ENCODE measurements at regions not wholly inside any gene's neighbourhood (a gene's known extent, or its start where the extent isn't known, plus 50 kb on each side); places are given as distances from the start of the nearest gene placed in this dataset.

GRCh38 chr21:15616864-15617574, 112.8 kb upstream of the USP25 start:
- Histone ChIP-seq H3K36me3 (ENCODE audit: control insufficient read depth in 2 of 2, insufficient read depth in 2 of 2, low read length in 1 of 2) (no peaks in the 10 kb centered on the region), H3K9me3 (ENCODE audit: control insufficient read depth in 2 of 2, insufficient read depth in 1 of 2, low read length in 1 of 2) (no peaks in the 10 kb centered on the region), H3K27ac (ENCODE audit: low read depth in 1 of 2, low read length in 1 of 2) (no peak overlapping the region), H3K27me3 (ENCODE audit: control insufficient read depth in 2 of 2, insufficient read depth in 1 of 2, low read length in 1 of 2) (no peaks in the 10 kb centered on the region), H3K4me1 (ENCODE audit: control insufficient read depth in 2 of 2, insufficient read depth in 2 of 2, low read length in 2 of 2) (no peaks in the 10 kb centered on the region), H3K4me3 (ENCODE audit: low read length in 2 of 2) (no peak overlapping the region)
- 93% methylated on average over 2 of the region's 2 CpGs for WGBS
- DNase-seq (ENCODE audit: low read depth in 6 of 9, low spot score in 9 of 9) = no peak

- Histone ChIP-seq H3K4me3 (ENCODE audit: low read length in 2 of 2) (no peak overlapping the region), H3K36me3 (ENCODE audit: control insufficient read depth in 2 of 2, insufficient read depth in 2 of 2, low read length in 1 of 2) (no peaks in the 10 kb centered on the region), H3K27me3 (ENCODE audit: control insufficient read depth in 2 of 2, insufficient read depth in 1 of 2, low read length in 1 of 2) (no peaks in the 10 kb centered on the region), H3K4me1 (ENCODE audit: control insufficient read depth in 2 of 2, insufficient read depth in 2 of 2, low read length in 2 of 2) (no peaks in the 10 kb centered on the region), H3K27ac (ENCODE audit: low read depth in 1 of 2, low read length in 1 of 2) (no peak overlapping the region), H3K9me3 (ENCODE audit: control insufficient read depth in 2 of 2, insufficient read depth in 1 of 2, low read length in 1 of 2) (no peaks in the 10 kb centered on the region)
- no peak for DNase-seq (ENCODE audit: low read depth in 6 of 9, low spot score in 9 of 9)
- 96% methylated on average over 3 of the region's 3 CpGs for WGBS
Observed at GRCh38 chr21:15617964-15618363, 111.8 kb upstream of the USP25 start.

GRCh38 chr21:15620892-15621291, 108.9 kb upstream of the USP25 start:
- DNase-seq (ENCODE audit: low read depth in 6 of 9, low spot score in 9 of 9) = no peak
- Histone ChIP-seq H3K27ac (ENCODE audit: low read depth in 1 of 2, low read length in 1 of 2) (no peak overlapping the region), H3K36me3 (ENCODE audit: control insufficient read depth in 2 of 2, insufficient read depth in 2 of 2, low read length in 1 of 2) (no peaks in the 10 kb centered on the region), H3K4me3 (ENCODE audit: low read length in 2 of 2) (no peak overlapping the region), H3K27me3 (ENCODE audit: control insufficient read depth in 2 of 2, insufficient read depth in 1 of 2, low read length in 1 of 2) (no peaks in the 10 kb centered on the region), H3K9me3 (ENCODE audit: control insufficient read depth in 2 of 2, insufficient read depth in 1 of 2, low read length in 1 of 2) (no peaks in the 10 kb centered on the region), H3K4me1 (ENCODE audit: control insufficient read depth in 2 of 2, insufficient read depth in 2 of 2, low read length in 2 of 2) (no peaks in the 10 kb centered on the region)
- WGBS = 97% methylated on average over 2 of the region's 2 CpGs

GRCh38 chr21:15624646-15625045, 105.1 kb upstream of the USP25 start:
- 91% methylated on average over 2 of the region's 2 CpGs for WGBS

GRCh38 chr21:15625363-15625762, 104.4 kb upstream of the USP25 start:
- Histone ChIP-seq H3K4me3 (ENCODE audit: low read length in 2 of 2) (no peak overlapping the region), H3K9me3 (ENCODE audit: control insufficient read depth in 2 of 2, insufficient read depth in 1 of 2, low read length in 1 of 2) (no peaks in the 10 kb centered on the region), H3K27ac (ENCODE audit: low read depth in 1 of 2, low read length in 1 of 2) (no peak overlapping the region), H3K36me3 (ENCODE audit: control insufficient read depth in 2 of 2, insufficient read depth in 2 of 2, low read length in 1 of 2) (no peaks in the 10 kb centered on the region), H3K27me3 (ENCODE audit: control insufficient read depth in 2 of 2, insufficient read depth in 1 of 2, low read length in 1 of 2) (no peaks in the 10 kb centered on the region), H3K4me1 (ENCODE audit: control insufficient read depth in 2 of 2, insufficient read depth in 2 of 2, low read length in 2 of 2) (no peaks in the 10 kb centered on the region)
- 87% methylated on average over 3 of the region's 3 CpGs for whole genome bisulfite sequencing
- DNase-seq (ENCODE audit: low read depth in 6 of 9, low spot score in 9 of 9) = no peak

More at GRCh38 chr21:15624646-15625045, 105.1 kb upstream of the USP25 start:
- no peaks in the 10 kb centered on the region for H3K27me3 ChIP-seq (ENCODE audit: control insufficient read depth in 2 of 2, insufficient read depth in 1 of 2, low read length in 1 of 2)
- no peaks in the 10 kb centered on the region for H3K36me3 ChIP-seq (ENCODE audit: control insufficient read depth in 2 of 2, insufficient read depth in 2 of 2, low read length in 1 of 2)
- H3K9me3 ChIP-seq (ENCODE audit: control insufficient read depth in 2 of 2, insufficient read depth in 1 of 2, low read length in 1 of 2) = no peaks in the 10 kb centered on the region
- H3K27ac ChIP-seq (ENCODE audit: low read depth in 1 of 2, low read length in 1 of 2) = no peak overlapping the region
- H3K4me3 ChIP-seq (ENCODE audit: low read length in 2 of 2) = no peak overlapping the region
- no peaks in the 10 kb centered on the region for H3K4me1 ChIP-seq (ENCODE audit: control insufficient read depth in 2 of 2, insufficient read depth in 2 of 2, low read length in 2 of 2)
- DNase-seq (ENCODE audit: low read depth in 6 of 9, low spot score in 9 of 9) = no peak

GRCh38 chr21:15626031-15626430, 103.8 kb upstream of the USP25 start:
- Histone ChIP-seq H3K4me1 (ENCODE audit: control insufficient read depth in 2 of 2, insufficient read depth in 2 of 2, low read length in 2 of 2) (no peaks in the 10 kb centered on the region), H3K27ac (ENCODE audit: low read depth in 1 of 2, low read length in 1 of 2) (no peak overlapping the region), H3K27me3 (ENCODE audit: control insufficient read depth in 2 of 2, insufficient read depth in 1 of 2, low read length in 1 of 2) (no peaks in the 10 kb centered on the region), H3K9me3 (ENCODE audit: control insufficient read depth in 2 of 2, insufficient read depth in 1 of 2, low read length in 1 of 2) (no peaks in the 10 kb centered on the region), H3K36me3 (ENCODE audit: control insufficient read depth in 2 of 2, insufficient read depth in 2 of 2, low read length in 1 of 2) (no peaks in the 10 kb centered on the region), H3K4me3 (ENCODE audit: low read length in 2 of 2) (no peak overlapping the region)
- no peak for DNase-seq (ENCODE audit: low read depth in 6 of 9, low spot score in 9 of 9)

GRCh38 chr21:15627011-15627410, 102.8 kb upstream of the USP25 start:
- WGBS = 94% methylated on average over 3 of the region's 3 CpGs
- H3K36me3 ChIP-seq (ENCODE audit: control insufficient read depth in 2 of 2, insufficient read depth in 2 of 2, low read length in 1 of 2) = no peaks in the 10 kb centered on the region
- no peak for DNase-seq (ENCODE audit: low read depth in 6 of 9, low spot score in 9 of 9)
- no peak overlapping the region for H3K27ac ChIP-seq (ENCODE audit: low read depth in 1 of 2, low read length in 1 of 2)
- no peaks in the 10 kb centered on the region for H3K27me3 ChIP-seq (ENCODE audit: control insufficient read depth in 2 of 2, insufficient read depth in 1 of 2, low read length in 1 of 2)
- H3K4me1 ChIP-seq (ENCODE audit: control insufficient read depth in 2 of 2, insufficient read depth in 2 of 2, low read length in 2 of 2) = no peaks in the 10 kb centered on the region
- H3K4me3 ChIP-seq (ENCODE audit: low read length in 2 of 2) = no peak overlapping the region
- H3K9me3 ChIP-seq (ENCODE audit: control insufficient read depth in 2 of 2, insufficient read depth in 1 of 2, low read length in 1 of 2) = no peaks in the 10 kb centered on the region

- 95% methylated on average over 7 of the region's 7 CpGs for WGBS
- Histone ChIP-seq H3K4me1 (ENCODE audit: control insufficient read depth in 2 of 2, insufficient read depth in 2 of 2, low read length in 2 of 2) (no peaks in the 10 kb centered on the region), H3K27me3 (ENCODE audit: control insufficient read depth in 2 of 2, insufficient read depth in 1 of 2, low read length in 1 of 2) (no peaks in the 10 kb centered on the region), H3K36me3 (ENCODE audit: control insufficient read depth in 2 of 2, insufficient read depth in 2 of 2, low read length in 1 of 2) (no peaks in the 10 kb centered on the region), H3K27ac (ENCODE audit: low read depth in 1 of 2, low read length in 1 of 2) (no peak overlapping the region), H3K4me3 (ENCODE audit: low read length in 2 of 2) (no peak overlapping the region), H3K9me3 (ENCODE audit: control insufficient read depth in 2 of 2, insufficient read depth in 1 of 2, low read length in 1 of 2) (no peaks in the 10 kb centered on the region)
- DNase-seq (ENCODE audit: low read depth in 6 of 9, low spot score in 9 of 9) = no peak
Observed at GRCh38 chr21:15627823-15628222, 102.0 kb upstream of the USP25 start.

- WGBS = 67% methylated on average over 2 of the region's 2 CpGs
- Histone ChIP-seq H3K4me1 (ENCODE audit: control insufficient read depth in 2 of 2, insufficient read depth in 2 of 2, low read length in 2 of 2) (no peaks in the 10 kb centered on the region), H3K36me3 (ENCODE audit: control insufficient read depth in 2 of 2, insufficient read depth in 2 of 2, low read length in 1 of 2) (no peaks in the 10 kb centered on the region), H3K4me3 (ENCODE audit: low read length in 2 of 2) (no peak overlapping the region), H3K27ac (ENCODE audit: low read depth in 1 of 2, low read length in 1 of 2) (no peak overlapping the region), H3K27me3 (ENCODE audit: control insufficient read depth in 2 of 2, insufficient read depth in 1 of 2, low read length in 1 of 2) (no peaks in the 10 kb centered on the region), H3K9me3 (ENCODE audit: control insufficient read depth in 2 of 2, insufficient read depth in 1 of 2, low read length in 1 of 2) (no peaks in the 10 kb centered on the region)
- no peak for DNase-seq (ENCODE audit: low read depth in 6 of 9, low spot score in 9 of 9)
Observed at GRCh38 chr21:15631342-15631741, 98.4 kb upstream of the USP25 start.

All from thymus (tissue), 11 donors.